ENCODE measurements at regions not wholly inside any gene's neighbourhood (a gene's known extent, or its start where the extent isn't known, plus 50 kb on each side); places are given as distances from the start of the nearest gene placed in this dataset.

DNA sequence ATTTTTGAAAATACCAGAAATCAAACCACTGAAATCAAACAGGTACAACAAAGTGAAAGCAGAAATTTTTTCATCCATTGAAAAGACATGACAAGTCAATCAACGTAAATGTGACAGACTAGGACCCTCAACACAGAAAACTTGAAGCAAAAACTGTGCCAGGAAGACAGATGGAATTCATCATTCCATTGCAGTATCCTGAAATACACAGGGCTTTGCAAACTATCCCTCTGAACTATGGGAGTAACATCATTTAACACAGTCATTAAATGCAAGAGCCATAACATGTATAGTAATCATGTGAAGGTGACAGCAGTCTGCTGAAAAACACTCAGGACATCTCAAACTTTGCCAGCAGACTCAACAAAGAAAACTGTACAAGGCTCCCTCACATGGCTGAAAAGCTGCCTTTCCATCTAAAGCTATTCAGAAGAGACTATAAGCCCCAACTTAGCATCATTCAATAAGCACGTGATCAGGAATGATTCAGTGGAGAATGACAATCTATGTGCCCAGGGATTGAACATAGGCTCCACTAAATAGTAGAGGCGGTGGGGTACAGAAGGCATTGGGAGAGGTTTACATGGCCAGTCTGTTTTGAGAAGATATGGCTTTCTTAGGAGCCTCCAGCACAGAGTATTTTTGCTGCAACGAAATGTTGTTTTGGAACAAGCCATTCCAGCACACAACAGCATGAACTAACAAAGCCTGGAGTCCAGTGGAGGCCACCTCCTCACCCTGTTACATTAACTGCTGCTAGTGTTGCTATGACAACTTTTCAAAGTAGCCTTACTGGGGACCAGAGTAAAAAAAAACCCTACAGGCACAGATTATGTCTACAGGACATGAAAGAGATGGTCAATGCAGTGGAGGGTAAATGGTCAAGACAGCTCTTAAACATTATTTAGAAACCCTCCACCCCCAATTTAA is 274.5 kb upstream of the NOCT start:
- FAIRE-seq = no peak

GRCh38 chr4:138736362-138736761 is 279.2 kb upstream of the NOCT start:
- no peak for FAIRE-seq

DNA sequence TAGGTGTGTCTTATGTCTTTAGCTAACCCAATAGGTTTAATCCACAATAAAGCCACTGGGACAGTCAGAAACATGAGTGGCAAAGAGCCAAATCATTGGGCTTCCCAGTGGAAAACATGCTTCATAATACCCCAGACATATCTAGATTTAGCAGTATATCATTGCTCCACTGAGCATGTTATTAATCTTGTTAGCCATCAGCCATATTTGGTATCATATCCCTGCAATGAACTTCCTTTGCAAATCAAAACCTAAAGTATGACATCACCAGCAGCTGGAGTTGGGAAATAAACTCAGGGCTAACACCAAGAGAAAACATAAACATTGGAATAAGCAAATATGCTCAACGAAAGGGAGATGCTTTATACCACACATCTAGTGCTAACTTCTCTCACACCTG is 280.8 kb upstream of the NOCT start:
- no peak for FAIRE-seq

GRCh38 chr4:138728566-138728965 is 287.0 kb upstream of the NOCT start:
- FAIRE-seq = no peak

DNA sequence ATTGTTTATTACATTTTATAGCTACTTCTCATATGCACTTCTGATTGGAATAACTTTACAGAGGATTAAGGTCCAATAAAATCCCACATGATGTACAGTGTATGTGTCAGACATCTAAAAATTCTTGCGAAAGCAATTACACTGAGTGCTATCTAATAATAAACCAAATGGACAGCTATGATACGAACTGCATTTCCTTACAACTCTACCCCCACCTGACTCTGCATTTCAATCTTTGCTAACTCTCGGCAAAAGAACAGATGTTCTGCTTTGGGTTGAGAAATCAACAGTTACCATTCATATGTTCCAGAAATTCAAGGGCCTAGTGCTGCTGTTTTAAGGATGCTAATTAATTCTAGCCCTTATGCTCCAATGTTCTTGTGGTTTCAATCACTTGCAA is 287.9 kb upstream of the NOCT start:
- FAIRE-seq = no peak

- no peak for FAIRE-seq
Measured at GRCh38 chr4:138724530-138724929, 291.1 kb upstream of the NOCT start.

- FAIRE-seq = no peak
Measured at GRCh38 chr4:138716559-138717335, 298.8 kb upstream of the NOCT start.

DNA sequence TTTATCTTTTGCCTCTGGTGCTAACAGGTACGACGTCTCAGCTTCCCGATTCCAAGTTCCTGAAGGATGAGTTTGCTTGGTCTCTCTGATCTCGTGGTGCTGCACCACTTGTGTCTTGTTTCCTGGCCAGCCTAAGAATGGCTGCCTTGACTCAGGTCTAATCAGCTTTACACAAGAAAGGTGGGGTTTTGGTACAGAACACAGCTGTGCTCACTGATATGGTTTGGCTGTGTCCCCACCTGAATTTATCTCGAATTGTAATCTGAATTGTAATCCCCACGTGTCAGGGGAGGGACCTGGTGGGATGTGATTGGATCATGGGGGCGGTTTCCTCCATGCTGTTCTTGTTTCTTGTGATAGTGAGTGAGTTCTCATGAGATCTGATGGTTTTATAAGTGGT is 305.3 kb upstream of the NOCT start:
- no peak for FAIRE-seq

GRCh38 chr4:138709859-138710258 is 305.7 kb upstream of the NOCT start:
- FAIRE-seq = no peak

GRCh38 chr4:138707746-138708677 is 307.6 kb upstream of the NOCT start:
- FAIRE-seq = no peak

DNA sequence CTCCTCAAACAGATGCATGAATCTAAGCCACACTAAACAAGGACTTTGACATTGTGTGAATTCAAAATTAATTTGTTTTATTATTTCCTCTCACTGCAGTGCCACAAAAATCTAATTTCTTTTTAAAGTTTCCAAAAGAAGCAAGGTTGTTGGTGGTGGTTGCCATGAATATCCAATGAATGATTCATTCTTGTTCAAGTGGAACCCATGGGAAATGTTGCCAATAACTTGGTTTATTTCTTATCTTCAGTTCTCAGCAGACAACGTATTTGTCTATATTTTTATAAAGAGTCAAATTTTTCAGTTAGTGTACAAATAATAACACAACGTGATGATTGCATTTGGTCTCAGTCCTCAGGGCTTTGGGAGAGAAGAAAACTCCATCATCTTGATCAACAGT is 309.4 kb upstream of the NOCT start:
- no peak for FAIRE-seq

DNA sequence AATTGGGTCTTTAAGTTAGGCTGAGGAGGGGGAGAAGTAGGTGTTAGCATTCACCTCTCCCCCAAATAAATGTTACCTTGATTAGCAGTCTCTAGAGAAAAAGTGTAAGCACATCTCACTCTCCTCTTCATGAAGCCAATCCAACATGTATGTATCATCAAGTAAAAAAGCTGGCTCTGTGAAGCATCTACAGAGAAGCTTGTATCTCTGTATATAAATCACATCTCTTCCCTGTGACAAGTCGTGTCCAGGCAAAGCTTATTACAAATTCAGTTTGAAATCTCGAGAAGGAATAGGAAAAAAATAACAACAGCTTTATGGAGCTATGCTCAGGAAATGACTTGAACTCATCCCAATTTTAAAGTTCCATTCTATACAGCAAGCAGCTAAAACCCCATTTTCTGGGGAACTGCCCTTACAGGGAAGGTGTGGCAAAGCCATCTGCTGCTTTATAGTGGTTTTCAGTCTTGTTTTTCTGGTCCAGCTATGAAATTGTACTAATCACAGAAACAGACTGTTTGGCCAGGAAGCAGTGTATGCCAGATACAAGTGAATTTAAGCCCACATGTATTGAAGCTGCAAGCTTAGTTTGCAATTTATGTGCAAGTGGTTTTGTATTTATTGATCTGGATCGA is 313.3 kb upstream of the NOCT start:
- FAIRE-seq = no peak

DNA sequence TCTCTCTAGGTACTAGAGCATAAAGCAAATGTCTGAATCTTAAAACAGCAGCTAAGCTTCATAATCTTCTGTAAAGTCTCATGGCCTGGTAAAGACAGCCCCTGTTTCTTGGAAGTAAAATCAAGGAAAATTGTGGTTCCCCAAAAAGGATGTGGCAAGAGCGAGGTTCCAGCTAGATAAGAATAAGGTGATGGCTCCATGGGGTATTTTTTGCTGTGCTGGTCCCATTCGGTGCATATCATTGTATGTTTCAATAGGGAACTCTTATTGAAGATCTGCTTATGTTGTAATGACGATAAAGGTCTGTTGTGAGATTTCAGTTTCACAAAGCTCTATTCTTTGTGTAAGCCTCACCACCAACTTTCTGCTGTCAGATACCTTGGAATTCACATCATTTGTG is 316.9 kb upstream of the NOCT start:
- no peak for FAIRE-seq

DNA sequence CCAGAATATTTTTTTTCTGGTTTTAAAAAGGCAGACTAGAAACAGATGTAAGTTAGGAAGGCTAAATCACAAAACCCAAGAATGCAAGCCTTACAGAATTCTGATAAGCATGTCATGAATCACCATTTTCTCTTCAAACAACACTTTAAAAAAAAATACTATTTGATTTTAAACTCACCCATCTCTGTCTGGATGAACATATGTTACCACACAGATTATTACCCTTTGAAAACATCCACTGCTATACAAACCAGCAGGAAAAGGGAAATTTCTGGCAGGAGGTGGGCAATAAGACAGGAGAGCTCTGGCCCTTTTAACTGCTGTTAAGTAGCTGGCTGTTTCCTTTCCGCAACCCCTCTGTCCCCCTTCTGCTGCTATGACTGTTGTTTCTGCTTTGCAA is 317.7 kb upstream of the NOCT start:
- FAIRE-seq = no peak

DNA sequence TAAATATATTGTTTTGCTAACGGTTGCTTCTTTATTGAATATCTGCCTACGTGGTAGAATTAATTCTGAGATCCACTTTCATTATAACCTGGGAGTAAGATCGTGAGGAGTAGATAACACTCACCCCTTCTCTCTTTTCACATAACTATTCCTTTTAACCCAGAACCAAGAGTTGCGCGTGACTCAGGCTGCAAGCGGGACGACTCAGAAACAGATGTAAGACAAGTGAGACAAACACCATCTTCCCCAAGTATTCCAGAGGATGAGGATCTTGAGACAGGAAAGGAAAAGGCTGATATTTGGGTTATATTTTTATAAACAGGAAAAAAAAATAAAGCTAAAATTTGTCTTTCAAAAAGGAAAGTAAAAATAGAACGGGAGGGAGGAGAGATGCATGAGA is 318.8 kb upstream of the NOCT start:
- FAIRE-seq = no peak

DNA sequence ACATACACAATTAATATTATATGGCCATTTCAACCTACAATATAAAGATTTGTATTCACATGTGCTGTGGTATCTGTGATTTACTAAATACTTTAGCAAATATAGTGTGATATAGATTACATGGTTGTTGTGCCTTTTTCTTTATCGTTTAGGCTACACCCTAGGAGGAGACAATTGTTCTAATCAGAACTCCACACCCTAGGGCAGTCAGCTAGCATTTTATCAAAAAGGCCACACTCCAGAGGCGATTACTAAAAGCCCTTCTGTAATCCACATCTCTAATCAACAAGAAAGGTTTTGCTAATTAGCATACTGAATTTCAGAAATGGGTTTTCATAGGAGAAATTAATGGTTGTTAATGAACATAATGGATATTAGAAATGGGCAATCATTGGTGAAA is 319.5 kb upstream of the NOCT start:
- FAIRE-seq = no peak

GRCh38 chr4:138693526-138693925 is 322.1 kb upstream of the NOCT start:
- no peak for FAIRE-seq

- FAIRE-seq = no peak
Measured at GRCh38 chr4:138692411-138692810, 323.2 kb upstream of the NOCT start.

GRCh38 chr4:138689593-138689992 is 326.0 kb upstream of the NOCT start:
- no peak for FAIRE-seq

DNA sequence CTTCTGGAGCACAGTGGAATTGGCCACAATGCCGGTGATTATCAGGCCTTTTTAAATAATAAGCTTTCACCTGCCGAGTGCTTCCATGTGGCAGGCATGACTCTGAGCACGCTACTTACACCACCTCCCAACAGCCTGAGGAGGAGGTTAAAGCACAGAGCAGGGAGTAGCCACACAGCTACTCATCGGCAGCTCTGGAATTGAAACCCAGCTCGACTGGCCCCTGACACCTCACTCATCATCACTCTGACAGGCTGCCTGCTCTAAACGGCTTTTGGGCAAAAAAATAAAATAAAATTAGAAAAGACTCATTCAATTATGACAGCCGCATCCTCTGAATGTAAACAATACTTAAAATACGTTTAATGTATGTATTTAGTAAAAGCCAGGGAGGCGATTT is 326.4 kb upstream of the NOCT start:
- FAIRE-seq = no peak

GRCh38 chr4:138688408-138689085 is 327.0 kb upstream of the NOCT start:
- no peak for FAIRE-seq

Data from endometrium (tissue), 2 donors.